Globus pallidus (tissue), 1 donor: ENCODE measurements at regions not wholly inside any gene's neighbourhood (a gene's known extent, or its start where the extent isn't known, plus 50 kb on each side); places are given as distances from the start of the nearest gene placed in this dataset.

ENCODE experiments used
- DNase-seq: peaks from one replicate; pipeline ENCODE4 v3.0.0-alpha.2; 2015; ENCODE audit warnings: low spot score

DNA sequence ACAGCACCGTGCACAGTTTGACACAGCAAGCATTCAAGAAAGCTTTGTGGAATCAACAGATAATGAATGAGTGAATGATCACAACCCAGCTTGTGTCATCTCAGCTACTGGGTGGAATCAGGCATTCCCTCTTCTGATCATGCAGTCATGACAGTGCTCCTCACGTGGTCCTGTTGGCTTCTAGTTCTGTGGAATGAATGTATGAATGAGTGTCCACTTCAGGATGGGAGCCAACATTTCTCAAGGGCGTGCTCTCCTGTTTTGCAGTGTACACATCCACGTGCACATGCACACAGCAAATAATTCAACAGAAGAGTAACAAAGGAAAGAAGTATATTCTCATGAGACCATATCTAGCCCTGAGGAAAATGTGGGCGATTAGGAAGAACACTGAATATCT lies 133.1 kb upstream of the NPVF start:
- DNase-seq, result no peak

DNA sequence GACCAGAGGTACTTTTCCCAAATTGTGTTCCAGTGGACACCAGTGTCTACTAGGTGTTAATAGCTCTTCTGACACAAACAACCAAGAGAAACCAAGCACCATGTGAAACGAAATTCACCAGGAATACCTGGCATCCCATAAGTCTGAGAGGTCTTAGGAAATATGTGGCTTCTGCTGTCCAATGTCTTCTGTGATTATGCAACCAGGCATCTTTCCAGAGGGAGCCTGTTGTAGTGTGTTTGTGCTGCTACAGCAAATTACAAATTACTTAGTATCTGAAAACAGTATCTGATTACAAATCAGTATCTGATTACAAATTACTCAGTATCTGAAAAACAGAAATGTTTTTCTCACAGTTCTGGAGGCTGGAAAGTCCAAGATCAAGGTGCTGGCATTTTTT lies 133.6 kb upstream of the NPVF start:
- no peak for DNase-seq

DNA sequence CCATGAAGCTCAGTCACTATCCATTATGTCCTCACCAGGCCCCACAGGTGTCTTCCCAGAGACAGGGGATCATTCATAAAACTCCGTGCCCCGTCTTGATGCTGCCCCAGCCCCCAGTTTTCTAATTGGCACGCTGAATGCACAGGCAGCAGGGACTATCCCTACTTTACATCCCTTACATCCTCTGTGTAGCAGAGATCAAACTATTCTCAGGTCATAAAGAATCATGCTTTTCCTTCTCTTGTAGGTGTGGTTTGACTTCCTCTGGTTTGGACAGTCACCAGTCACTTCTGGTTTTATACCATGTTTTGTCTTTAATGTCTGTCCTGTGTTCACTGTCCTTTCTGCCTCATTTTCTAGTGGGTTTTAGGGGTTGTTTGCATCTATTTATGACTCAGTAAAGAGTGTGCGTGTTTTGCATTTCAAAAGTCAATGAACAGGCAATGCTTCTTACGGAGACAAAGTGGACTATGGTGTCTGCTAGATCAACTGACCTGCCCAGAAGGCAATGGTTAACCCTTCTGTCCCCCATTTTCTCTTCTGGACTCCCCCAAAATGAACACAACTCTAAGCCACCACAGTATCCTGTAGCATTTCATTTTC lies 140.4 kb upstream of the NPVF start:
- DNase-seq, result no peak

DNA sequence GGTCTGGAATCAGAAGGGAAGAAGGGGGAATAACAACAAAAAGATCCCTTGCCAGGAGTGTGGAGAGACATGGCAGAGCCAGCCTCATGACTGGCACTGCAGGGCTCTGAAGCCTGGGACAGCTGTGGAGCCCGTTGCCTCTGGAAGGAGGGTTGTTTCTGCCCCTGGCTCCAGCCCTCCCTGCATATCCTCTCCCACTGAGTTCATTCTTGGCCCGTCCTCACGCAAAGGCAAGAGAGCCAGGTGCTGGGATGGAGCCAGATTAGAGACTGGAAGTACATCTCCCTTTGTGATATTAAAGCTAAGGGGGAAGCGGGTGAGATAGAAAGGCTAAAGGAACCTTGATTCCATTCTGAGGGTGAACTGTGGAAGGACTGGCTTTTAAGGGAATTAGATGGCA lies 141.5 kb upstream of the NPVF start:
- peak; percentile 30 for DNase-seq

DNA sequence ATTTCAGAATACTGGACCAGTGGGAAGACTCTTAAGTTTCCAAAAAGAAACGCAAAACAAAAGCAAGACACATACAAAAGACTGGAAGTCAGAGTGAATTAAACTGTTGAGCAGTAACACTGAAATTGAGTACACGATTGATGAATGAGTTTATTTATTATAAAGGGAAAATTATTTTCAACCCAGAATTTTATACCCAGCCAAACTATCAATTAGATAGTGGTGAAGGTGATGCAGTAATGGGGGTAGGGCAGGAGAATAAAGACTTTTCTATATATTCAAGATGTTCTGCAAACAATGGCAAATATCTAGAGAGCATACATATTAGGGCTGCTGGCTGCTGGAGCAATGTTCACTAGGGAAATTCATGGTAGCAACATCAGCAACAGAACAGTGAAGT lies 143.7 kb upstream of the NPVF start:
- no peak for DNase-seq

DNA sequence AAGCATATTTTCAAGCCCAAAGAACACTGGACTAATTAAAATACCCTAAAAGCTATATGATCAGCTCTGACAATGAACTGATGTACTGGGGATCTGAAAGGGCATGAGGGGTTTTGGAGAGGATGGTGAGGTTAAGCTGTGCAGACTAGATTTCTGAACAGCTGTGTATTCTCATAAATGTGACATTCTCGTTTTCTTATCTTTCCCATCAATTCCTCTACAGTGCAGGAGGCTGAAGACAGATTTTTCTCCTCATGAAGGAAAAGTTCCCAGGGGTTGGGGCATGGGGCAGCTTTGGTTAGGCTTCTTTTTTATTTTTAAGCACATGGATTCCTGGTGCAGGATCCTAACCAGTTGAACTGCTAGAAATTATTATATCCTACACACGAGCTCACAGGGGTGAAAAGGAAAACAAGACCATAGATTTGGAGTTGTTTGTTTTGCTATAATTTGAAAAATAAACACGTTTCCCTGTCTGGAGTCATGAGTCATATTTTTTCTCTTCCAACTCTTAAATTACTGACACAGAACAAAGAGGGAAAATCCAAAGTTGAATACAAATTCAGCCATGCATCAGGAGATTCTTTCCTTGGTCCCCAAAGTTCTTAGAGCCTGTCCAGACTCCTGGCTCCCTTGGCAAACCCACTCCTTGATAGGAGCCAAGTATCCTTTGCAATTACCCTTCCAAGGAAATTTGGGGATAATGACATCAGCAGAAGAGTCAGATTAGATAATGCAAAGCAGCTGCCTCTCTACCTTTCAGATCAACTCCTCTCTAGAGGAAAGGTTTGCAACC lies 147.7 kb upstream of the NPVF start:
- peak; percentile 44 for DNase-seq

DNA sequence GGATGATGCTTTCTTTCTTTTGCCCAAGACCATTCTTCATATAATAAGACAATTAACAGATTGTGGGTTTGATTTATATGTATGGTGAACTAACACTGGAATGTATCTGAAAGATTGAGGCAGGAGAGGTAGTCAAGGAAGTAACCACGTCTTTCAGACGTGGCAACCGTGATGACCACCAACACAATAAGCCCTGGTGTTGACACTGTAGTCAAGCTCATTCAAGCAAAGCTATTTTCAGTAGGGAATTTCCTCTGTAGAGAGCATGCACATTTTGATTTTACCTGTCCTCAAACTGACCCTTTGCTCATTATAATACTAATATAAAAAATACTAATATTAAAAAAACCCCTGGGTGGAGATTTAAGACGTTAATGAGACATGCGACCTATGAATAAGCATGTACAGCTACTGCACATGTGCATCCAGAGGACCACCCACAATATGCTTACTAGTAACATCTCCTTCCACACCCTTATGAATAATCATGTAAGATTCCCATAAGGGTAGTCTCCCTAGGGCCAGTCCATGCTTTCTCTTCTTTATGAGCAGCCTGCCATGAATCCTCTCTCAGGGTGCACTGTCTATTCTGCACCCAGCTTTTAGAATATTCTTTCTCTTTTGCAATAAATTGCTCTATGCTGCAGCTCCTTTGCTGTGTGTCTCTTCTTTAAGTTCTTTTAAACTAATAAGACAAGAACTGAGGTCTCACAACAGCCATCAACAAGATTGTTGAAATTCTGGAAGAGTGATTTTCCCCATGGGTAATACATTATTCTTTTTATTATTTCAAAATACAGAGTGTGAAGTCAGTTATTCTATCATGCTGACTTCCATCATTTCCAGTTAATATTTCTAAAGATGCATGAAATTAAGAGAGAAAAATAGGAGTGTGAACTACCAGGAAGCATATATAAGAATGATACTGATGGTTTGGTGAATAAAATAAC lies 151.3 kb upstream of the NPVF start:
- no peak for DNase-seq

DNA sequence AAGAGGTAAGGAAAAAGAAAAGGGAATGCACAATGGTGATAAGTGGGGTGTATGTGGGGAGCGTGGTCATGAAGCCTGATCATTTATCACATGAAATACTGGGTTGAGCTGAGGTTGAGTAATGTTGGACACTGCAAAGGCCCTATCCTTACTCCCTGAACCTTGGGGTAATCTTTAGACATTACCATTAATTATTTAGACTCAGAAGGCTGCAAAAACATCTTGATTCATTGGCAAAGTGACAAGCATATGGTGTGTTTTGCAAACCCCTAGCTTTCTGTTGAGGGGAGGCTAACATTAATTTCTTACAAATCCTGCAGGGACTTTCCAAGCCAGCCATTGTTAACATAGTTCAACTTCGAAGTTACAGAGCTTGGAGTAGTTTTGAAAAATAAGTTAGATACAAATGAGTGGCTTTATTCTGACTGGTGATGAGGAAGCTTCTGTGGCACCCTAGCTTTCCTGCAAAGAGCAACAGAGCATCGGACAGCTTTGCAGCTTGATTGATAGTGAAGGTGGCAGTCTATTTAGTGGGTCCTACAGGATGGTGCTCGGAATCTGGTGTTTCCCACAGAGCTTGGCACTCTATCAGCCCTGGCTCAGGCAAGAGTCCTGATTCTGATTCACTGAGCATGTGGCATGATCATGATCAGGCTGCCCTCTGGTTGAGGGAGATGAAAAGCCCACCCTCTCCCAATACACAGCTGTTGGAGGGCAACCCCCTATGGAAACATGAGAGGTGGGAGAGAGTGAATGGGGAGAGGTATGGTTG lies 153.7 kb upstream of the NPVF start:
- no peak for DNase-seq

DNA sequence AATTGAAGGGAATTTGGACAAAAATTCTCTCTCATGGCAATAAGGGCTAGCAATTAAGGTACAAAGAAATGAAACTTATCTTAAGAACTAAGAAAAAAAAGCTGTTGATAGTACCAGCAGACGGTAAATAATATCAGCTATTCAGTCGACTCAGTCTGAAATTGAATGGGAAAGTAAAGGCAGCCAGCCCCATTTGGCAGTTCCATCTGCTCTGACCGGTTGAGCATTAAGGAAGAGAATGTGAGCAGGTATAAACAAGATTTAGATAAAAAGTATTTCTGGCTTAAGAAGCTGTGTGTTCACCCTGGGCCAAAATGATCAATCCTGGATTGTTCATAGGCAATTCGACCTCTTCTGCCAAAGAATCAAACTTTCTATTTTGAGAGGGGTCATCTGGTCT lies 154.6 kb upstream of the NPVF start:
- no peak for DNase-seq

DNA sequence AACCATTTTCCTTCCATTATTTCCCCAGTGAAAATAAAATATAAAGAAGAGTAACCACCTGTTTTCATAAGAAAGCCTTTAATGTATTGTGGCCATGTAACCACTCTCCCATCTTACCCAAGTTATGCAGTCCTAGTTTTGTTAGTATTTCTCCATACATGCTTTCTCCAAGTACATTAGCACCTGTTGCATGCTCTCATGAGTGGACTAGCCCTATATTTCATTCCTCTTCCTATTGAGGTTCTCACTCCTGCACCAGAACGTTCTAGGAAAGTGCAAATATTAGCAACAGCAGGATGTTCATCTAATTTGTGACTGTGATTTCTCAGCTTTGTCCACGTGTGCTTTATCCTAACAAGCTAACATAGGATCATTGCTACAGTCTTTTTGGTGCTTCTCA lies 155.1 kb upstream of the NPVF start:
- no peak for DNase-seq

DNA sequence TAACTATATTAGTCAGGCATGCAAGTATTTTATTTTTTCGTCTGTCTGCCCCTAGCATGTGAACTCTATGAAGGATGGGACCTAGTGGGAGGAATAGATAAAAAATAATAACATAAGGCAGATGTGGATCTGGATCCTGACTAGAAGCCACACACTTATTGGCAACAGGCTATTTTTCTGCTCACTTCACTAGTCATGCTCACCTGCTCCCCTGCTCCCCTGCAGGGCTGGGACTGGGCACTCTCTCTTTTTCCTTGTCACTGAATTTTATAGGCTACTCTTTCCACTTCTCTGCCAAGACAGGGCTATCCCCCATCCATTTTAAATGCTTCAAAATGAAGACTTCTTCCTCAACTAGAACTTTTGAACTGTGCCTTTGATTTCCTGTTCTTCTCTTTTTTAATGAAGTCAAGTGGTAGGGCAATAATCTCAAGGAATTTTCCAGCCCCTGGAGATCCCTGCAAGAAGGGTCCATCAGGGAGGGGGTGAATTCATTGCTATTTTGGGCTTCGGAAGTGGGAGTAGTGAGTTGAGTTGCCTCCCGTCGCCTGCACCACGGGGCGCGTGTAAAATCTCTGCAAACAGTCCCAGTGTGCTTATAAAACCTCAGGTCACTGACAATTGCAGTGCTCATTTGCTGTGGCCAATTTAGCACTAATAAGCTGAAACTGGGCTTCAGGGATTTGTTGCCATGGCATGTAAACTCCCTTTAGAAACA lies 156.7 kb upstream of the NPVF start:
- DNase-seq, result peak; percentile 16

DNA sequence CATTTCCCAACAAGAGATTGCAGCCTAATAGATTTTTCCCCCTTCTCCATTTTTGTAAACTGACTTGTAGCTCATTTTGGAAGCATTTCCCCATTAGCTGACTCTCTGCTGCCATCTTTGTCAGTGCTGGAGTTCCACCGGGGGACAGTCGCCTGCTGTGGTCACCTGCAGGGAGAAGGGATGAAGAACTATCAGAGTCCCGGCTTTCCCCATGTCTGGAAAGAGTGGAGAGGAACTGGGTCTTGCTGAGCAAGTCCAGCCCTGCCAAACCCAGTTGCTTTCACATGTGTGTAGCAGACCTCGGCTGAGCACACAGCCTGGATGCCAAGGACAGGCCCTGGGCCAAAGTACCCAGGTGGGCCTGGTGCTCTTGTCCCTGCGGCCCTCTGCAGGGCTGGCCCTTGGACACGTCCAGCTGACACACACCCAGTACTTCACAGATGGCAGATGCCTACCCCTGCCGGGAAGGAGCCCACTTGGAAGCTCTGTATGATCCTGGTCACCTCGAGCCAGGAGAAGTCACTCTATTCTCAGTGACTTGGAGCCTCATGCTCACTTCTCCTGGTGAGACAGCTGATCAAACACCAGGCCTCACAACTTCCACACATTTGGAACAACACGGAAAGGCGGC lies 157.3 kb upstream of the NPVF start:
- no peak for DNase-seq

DNA sequence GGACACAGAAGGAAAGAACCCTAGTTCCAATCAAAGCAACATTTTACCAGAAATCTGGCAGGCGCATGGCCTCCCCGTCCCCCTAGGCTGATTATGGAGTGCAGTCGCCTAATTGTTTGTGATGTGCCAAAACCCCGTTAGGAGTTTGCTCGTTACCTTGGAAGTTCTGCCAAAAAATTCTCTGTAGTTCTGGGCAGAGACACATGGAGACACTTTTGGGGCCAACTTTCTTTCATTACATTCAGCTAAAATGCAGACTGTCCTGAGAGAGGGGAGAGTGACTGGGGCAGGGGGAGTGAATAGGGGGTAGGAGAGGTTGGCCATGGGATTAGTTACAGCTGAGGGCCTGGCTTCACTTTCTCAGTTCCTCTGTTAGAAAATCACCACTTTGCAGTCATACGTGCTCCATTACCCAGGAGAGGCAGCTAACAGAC lies 158.0 kb upstream of the NPVF start:
- DNase-seq, result peak; percentile 56

DNA sequence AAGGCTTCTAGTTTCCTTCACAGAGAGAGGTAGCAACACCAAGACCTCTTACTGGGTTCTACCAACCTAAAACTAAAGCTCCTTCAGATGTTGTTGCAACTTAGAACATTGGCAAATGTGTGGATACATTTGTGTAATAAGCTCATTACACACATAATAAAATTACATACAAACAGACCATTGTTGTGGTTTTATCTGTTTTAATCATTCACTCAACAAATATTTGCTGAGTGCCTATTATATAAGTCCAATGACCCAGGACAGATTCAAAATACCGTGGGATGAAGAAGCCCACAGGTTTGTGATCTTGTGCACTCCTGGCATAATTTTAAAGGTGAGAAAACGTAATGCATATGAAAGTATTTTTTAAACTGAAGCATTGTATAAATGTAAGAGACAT lies 160.4 kb upstream of the NPVF start:
- DNase-seq, result no peak

DNA sequence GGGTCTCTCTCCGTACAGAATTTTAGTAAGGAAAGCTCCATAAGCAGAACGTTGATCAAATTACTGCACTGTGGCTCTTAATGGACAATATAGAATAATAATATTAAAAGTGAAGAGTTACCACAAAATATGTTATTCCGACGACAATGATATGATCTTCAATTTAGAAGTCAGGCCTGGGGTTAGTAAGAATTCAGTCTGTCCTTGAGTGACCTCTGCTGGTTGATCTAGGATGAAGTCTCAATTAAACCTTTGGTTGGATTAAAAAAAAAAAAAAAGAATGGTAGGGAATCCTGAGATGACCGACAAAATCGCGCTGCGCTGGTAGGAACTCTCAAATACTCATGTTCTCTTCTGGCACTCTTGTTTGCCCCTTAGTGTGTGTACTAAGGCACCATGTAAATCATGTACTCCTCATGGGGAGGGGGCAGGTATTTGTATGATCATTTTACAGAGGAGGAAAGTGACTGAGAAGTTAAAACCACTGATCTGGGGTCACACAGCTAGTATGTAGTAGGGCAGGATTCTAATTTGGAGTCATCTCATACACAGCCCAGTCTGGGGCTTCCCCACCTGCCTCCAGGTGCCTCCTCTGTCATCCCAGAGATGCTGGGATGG lies 161.3 kb upstream of the NPVF start:
- peak; percentile 70 for DNase-seq

DNA sequence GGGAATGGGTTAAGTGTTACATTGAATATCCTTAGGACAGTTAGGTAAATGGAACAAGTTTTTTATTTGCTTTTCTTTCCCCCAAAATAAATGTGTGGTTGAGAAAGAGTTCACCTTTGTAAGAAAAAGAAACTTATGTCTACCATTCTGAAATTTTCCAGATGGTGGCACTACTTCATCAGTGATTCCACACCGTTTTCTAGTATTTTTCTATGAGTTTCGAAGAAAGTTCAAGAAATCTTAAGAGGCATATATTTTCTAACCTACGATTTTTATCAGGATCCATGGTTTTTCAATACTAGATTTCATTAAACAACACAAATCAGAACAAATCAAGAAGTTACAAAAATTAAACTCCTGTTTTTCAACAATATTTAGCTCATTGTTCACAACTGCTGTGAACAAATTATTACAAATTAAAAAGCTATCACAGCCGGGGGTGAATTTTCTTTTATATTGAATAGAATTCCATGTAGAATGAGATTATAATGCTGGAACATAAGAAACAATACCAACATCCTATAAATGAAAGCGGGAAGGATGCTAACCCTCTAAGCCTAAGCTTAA lies 163.1 kb upstream of the NPVF start:
- DNase-seq, result peak; percentile 42

DNA sequence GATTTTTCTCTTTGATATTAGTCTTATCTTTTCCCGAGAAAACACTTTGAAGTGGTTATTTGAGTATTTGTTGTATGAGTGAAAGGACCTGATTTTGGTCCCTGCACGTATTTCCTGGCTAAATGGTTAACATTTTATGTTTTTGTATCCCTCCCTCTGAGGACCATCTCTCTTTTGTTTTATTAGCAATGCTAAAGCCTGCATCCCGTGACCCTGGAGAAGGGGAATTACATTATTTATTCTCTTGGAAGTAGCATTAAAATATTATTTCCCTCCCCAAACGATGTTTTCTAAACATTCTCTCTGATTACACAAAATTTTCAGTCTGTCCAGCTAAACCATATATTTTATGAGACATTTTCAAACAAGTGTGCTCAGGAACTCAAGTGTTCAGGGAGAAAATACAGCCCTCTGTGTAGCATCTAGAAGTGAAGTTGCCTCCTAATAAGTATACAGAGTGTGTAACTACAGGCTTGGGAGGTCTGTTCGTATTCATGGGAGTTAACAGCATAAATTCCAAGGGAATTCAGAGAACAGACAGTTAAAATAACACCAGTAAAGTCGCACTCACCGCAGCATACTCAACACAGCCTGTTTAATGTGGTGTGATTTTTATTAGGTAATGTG lies 163.8 kb upstream of the NPVF start:
- DNase-seq, result no peak

DNA sequence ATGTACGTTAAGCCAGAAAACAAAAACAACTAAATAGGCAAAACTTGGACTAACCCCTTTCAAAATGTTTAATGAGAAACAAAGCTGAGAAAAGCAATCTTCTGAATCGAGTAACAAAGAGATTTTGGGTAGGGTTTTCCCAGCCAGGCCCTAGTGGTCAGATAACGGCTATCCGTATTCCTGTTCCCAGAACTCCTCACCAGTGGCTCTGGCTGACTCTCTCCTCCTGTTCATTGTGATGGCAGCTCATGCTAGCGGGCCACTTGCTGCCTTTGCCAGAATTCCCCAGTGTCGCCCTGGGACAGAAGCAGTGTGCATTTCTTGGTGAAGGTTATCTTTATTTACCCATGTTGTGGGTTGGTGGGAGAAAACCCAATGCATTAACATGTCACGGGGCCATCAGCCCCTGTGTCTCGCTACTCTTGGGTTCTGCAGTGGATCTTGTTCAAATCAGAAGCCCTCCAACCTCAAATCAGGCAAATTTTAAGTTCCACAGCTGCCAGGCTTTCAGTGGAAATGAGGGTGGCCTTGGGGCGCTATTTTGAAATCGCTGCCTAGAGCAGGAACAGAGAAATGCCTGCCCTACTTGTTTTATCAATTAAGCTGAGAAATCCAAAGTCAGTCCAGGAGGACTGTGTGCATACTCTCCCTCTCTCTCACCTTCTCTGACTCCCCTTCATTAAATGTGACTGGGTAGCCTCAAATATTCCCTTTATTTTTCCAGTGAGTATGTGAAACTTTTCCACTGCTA lies 164.5 kb upstream of the NPVF start:
- no peak for DNase-seq

DNA sequence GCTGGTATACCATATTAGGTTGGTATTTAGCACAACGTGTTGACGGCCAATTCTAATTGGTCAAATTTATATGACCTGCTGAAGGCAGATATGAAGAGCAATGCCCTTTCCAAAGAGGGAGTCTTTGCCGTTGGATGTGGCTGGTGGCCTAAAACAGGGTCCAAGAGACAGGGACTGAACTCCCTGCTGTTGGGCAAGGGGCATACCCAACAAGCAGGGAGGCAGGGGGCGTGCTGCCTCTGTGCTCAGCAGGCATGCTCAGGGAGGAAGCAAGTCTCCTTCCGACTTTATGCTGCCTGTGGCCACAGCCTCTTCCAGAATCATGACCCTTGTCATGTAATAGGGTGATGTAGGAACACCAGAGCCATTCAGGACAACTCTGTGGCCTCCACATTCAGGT lies 167.7 kb upstream of the NPVF start:
- no peak for DNase-seq
